Ovary (tissue), 7 donors: ENCODE measurements at regions not wholly inside any gene's neighbourhood (a gene's known extent, or its start where the extent isn't known, plus 50 kb on each side); places are given as distances from the start of the nearest gene placed in this dataset.

Experiments
- DNase-seq, 5 donors: peaks; one replicate each; pipeline ENCODE4 v3.0.0-alpha.2; 2019 to 2020
- H3K27ac ChIP-seq, 2 donors: fragments of 200-600 bp; one replicate each; pipeline versions ENCODE4 v1.5.1 to v1.8.0; 2019 to 2022
- H3K27me3 ChIP-seq: fragments of 200-600 bp; one replicate; pipeline ENCODE4 v1.8.0; 2022
- H3K36me3 ChIP-seq: fragments of 200-600 bp; sonication (generic); one replicate; pipeline ENCODE4 v1.5.1; 2019
- H3K4me1 ChIP-seq: one replicate; pipeline ENCODE4 v1.8.1; 2013; ENCODE audit warnings: mild to moderate bottlenecking, moderate library complexity; ENCODE audit not compliant: insufficient read depth
- H3K4me3 ChIP-seq: fragments of 200-600 bp; sonication (generic); one replicate; pipeline ENCODE4 v1.5.1; 2017
- H3K9me3 ChIP-seq, 2 donors: fragments of 200-600 bp in 1 of 2; sonication (generic) in 1 of 2; one replicate each; pipeline versions ENCODE4 v1.5.1 to v1.8.1; 2013 to 2019; ENCODE audit warnings: mild to moderate bottlenecking in 1 of 2, moderate library complexity in 1 of 2
- EP300 ChIP-seq: sonication (generic); formaldehyde crosslinking; IDR thresholded peaks from one replicate; pipeline ENCODE4 v1.6.1; 2017; ENCODE audit warnings: antibody characterized with exemption
- POLR2A ChIP-seq: fragments of 450-650 bp; IDR thresholded peaks from one replicate; pipeline ENCODE4 v1.6.1; 2017; ENCODE audit warnings: antibody characterized with exemption, mild to moderate bottlenecking, moderate library complexity
- WGBS, 3 donors: extraction: QIAGEN DNeasy Blood & Tissue Kit in 1 of 3; methylation state at CpG; one replicate each; pipeline versions ENCODE4 v1.1.5 to v1.1.7; 2013 to 2017; 5-methylcytosine and 5-hydroxymethylcytosine counted together
- intact Hi-C, 4 donors: fragments of 100-400 bp; cut with DNase I; formaldehyde crosslinking; loops; one replicate each; pipeline versions ENCODE4 v1.11.0 to v1.15.1; 2022 to 2023
- TF ChIP-seq, protein P1 (sequence below), 3 donors: fragments of 450-650 bp in 2 of 3; fragments of 200-600 bp in 1 of 3; IDR thresholded peaks; one replicate each; pipeline versions ENCODE4 v1.5.1 to v1.8.0; 2016 to 2022; ENCODE audit warnings: antibody characterized with exemption in 3 of 3, mild to moderate bottlenecking in 1 of 3
- donor health status: DM: no; HTN: no; CAD: no; lungs with moderate emphysema.
- donor health status: DM: no; HTN: no; CAD: no.
- donor health status: Bipolar disorder and iron deficiency.
- donor health status: DM: no; HTN: no; CAD: no.
- donor health status: DM: yes; HTN: yes; CAD: no.

DNA sequence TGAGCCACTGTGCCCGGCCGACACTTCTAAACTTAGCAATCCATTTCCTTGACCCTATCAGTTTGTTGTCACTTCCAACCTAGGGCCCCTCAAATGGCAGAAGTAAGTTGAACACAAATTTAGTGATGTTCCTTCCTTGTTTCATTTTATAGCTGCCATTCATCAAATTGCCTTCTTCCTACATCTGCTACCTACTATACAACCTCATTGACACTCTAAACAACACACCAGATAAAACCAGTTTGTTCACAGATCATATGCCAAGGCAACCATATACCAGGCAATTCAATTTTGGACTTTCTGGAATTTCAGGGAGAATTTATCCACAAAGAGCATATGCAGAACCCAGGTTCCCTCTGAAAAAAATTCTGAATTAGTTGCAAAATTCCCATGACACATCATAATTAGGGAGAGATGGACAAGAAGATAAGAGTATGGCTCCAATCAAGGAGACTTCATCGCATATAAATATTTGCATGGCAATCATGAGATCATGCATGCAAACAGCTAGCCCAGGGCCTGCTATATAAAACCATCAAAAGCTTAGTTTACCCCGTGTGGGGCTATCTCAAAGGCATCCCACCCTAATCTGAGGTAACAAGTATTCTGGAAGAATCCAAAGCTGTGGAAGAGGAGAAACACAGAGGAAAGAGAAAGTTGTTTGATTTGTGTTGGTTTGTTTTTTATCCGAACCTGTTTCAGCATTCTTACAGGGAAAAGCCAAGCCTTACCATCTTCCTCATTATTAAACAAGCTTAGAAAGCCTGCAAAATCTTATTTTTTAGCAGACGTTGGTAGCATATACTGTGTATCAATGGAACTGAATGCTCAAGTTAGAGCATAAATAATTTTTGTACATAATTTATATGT lies 132.8 kb upstream of the TNFAIP3 start:
- H3K27ac ChIP-seq = no peak overlapping the region
- no peak for DNase-seq
- H3K4me3 ChIP-seq = no peak overlapping the region
- 93 to 96% (median 94%) methylated on average over 6 of the region's 6 CpGs for WGBS, 3 donors
- TF ChIP-seq, protein P1, sequence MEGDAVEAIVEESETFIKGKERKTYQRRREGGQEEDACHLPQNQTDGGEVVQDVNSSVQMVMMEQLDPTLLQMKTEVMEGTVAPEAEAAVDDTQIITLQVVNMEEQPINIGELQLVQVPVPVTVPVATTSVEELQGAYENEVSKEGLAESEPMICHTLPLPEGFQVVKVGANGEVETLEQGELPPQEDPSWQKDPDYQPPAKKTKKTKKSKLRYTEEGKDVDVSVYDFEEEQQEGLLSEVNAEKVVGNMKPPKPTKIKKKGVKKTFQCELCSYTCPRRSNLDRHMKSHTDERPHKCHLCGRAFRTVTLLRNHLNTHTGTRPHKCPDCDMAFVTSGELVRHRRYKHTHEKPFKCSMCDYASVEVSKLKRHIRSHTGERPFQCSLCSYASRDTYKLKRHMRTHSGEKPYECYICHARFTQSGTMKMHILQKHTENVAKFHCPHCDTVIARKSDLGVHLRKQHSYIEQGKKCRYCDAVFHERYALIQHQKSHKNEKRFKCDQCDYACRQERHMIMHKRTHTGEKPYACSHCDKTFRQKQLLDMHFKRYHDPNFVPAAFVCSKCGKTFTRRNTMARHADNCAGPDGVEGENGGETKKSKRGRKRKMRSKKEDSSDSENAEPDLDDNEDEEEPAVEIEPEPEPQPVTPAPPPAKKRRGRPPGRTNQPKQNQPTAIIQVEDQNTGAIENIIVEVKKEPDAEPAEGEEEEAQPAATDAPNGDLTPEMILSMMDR (IDR thresholded peaks at IDR 0.05) = no peak
- TF ChIP-seq POLR2A (no peak), EP300 (no peak)
- H3K4me1 ChIP-seq = peaks cover 5% of the 10 kb centered on the region
- intact Hi-C loops = no loop called here
- H3K27me3 ChIP-seq = no peaks in the 10 kb centered on the region
- H3K36me3 ChIP-seq = no peaks in the 10 kb centered on the region
- no peaks in the 10 kb centered on the region for H3K9me3 ChIP-seq

DNA sequence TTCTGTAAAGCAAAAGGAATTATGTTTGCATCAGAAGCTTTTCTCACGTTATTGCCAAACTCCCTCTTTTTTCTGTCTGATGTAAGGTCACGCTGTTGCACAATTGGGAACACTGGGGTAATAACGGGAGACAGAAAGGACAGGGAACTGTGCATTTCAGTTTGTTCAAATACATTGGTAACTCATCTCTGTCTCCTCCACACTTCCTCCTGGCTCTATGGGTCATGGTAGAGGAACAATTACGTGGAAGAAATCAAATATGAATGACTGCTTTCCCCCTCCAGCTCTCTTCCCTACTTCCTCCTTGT lies 132.2 kb upstream of the TNFAIP3 start:
- intact Hi-C loops = no loop called here
- Histone ChIP-seq H3K27ac (no peak overlapping the region), H3K27me3 (no peaks in the 10 kb centered on the region), H3K9me3 (no peaks in the 10 kb centered on the region), H3K36me3 (no peaks in the 10 kb centered on the region), H3K4me3 (no peak overlapping the region), H3K4me1 (peaks cover 5% of the 10 kb centered on the region)
- TF ChIP-seq POLR2A (no peak), EP300 (no peak)
- TF ChIP-seq, protein P1 (IDR thresholded peaks at IDR 0.05) = no peak
- 74 to 88% (median 81%) methylated on average over 4 of the region's 4 CpGs for whole genome bisulfite sequencing, 3 donors
- DNase-seq = no peak

DNA sequence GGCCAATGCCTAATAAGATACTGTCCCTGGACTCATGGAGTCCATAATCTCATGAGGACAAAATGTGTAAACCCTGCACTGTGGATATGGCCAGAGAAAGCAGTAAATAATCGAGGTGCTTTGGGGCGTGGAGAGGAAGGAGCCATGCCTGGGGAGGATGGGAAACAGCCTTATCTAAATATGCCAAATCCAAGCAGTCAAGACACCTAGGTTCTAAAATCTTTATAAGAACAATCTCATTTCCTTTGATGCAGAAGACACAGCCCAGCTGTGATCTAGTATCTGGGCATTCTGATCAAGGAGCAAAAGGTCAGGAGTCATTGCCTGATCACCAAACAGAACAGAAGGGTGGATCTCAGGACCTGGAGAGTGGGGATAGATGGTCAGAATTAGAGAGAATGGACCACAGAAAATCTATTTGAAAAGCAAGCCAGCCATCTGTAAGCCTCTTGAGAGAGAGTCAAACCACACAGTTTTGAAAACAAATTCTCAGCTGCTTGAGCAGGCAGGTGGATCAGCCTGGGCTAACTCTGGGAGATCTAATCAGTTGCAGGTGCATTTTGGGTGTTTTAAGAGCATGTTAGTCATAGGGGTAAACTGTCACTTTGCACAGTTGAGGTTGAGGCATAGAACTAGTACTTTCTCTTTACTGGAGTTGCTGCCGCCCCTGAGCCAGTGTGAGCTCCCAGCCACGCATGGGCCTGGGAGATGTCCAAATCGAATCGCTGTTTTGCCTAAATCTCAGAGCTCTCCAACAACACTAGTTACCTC lies 130.8 kb upstream of the TNFAIP3 start:
- no peak for DNase-seq
- Histone ChIP-seq H3K4me1 (peaks cover 5% of the 10 kb centered on the region), H3K27me3 (no peaks in the 10 kb centered on the region), H3K27ac (no peak overlapping the region), H3K9me3 (no peaks in the 10 kb centered on the region), H3K4me3 (no peak overlapping the region), H3K36me3 (no peaks in the 10 kb centered on the region)
- intact Hi-C loops = no loop called here
- 64 to 76% (median 68%) methylated on average over 6 of the region's 6 CpGs for WGBS, 3 donors
- TF ChIP-seq EP300 (no peak), POLR2A (no peak)
- TF ChIP-seq, protein P1 (IDR thresholded peaks at IDR 0.05) = no peak

DNA sequence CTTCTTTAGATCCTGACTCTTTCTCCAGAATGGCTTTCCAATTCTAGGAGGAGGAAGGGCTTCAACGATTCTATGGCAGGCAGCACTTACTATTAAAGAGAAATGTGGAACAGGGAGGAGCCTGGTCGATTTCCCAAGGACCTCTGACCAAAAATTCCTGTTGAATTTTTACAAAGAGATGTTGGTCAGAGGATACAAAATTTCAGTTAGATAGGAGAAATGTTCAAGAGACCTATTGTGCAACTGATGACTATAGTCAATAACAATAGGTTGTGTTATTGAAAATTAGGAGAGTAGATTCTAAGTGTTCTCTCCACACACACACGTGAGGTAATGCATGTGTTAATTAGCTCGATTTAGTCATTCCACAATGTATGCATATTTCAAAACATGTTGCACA lies 130.1 kb upstream of the TNFAIP3 start:
- no peak overlapping the region for H3K27ac ChIP-seq
- peaks cover 5% of the 10 kb centered on the region for H3K4me1 ChIP-seq
- H3K4me3 ChIP-seq = no peak overlapping the region
- no peak for DNase-seq
- no peaks in the 10 kb centered on the region for H3K36me3 ChIP-seq
- H3K27me3 ChIP-seq = no peaks in the 10 kb centered on the region
- 37 to 45% (median 38%) methylated on average over 4 of the region's 4 CpGs for WGBS, 3 donors
- no peak for TF ChIP-seq POLR2A
- TF ChIP-seq, protein P1 (IDR thresholded peaks at IDR 0.05) = no peak
- TF ChIP-seq EP300 = no peak
- intact Hi-C loops = no loop called here
- no peaks in the 10 kb centered on the region for H3K9me3 ChIP-seq
